ENCODE measurements at regions not wholly inside any gene's neighbourhood (a gene's known extent, or its start where the extent isn't known, plus 50 kb on each side); places are given as distances from the start of the nearest gene placed in this dataset.

DNA sequence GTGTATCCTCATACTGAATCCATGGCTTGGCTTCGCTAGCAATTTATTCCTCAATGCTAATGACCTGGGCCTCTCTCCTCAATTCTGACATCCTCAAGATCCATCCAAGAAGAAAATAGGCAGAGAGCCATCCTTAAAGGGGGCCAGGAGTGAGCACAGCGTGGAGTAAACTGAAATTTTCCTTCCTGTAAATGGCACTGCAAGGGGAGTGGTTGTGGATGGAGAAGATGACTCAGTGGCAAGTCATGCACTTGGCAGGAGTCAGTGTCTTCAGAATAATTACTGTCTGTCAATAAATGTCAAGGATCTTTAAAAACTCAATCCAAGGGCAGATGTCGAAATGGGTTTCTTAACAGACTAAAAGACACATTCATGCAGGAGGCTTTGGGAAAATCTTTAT lies 88.0 kb upstream of the TMEM132C start:
- ChIA-PET RAD21 (ENCODE audit: unreplicated experiment) (no interaction called here), CTCF (no interaction called here), POLR2A (no interaction called here), SMC1A (ENCODE audit: uncharacterized antibody, unreplicated experiment) (no interaction called here)
- H3K9ac ChIP-seq (ENCODE audit: control insufficient read depth, insufficient read depth, low read length), result no peak overlapping the region
- in situ Hi-C loops (cut with MboI), result no loop called here
- no peak overlapping the region for H2AFZ ChIP-seq (ENCODE audit: control insufficient read depth, low read depth, low read length)
- no peak overlapping the region for H3K4me2 ChIP-seq (ENCODE audit: control insufficient read depth, insufficient read depth)
- TF ChIP-seq CHD2 (IDR thresholded peaks at IDR 0.05; ENCODE audit: borderline replicate concordance, low read depth, low read length), result no peak
- no peak for TF ChIP-seq BRCA1 (IDR thresholded peaks at IDR 0.05; ENCODE audit: low read depth, low read length)
- TF ChIP-seq, protein P1, sequence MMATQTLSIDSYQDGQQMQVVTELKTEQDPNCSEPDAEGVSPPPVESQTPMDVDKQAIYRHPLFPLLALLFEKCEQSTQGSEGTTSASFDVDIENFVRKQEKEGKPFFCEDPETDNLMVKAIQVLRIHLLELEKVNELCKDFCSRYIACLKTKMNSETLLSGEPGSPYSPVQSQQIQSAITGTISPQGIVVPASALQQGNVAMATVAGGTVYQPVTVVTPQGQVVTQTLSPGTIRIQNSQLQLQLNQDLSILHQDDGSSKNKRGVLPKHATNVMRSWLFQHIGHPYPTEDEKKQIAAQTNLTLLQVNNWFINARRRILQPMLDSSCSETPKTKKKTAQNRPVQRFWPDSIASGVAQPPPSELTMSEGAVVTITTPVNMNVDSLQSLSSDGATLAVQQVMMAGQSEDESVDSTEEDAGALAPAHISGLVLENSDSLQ (IDR thresholded peaks at IDR 0.05), result no peak
- TF ChIP-seq, protein P2, sequence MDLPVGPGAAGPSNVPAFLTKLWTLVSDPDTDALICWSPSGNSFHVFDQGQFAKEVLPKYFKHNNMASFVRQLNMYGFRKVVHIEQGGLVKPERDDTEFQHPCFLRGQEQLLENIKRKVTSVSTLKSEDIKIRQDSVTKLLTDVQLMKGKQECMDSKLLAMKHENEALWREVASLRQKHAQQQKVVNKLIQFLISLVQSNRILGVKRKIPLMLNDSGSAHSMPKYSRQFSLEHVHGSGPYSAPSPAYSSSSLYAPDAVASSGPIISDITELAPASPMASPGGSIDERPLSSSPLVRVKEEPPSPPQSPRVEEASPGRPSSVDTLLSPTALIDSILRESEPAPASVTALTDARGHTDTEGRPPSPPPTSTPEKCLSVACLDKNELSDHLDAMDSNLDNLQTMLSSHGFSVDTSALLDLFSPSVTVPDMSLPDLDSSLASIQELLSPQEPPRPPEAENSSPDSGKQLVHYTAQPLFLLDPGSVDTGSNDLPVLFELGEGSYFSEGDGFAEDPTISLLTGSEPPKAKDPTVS (IDR thresholded peaks at IDR 0.05; ENCODE audit: low read depth, low read length), result no peak
- TF ChIP-seq RB1 (IDR thresholded peaks at IDR 0.05; ENCODE audit: borderline replicate concordance), result no peak
- no peak for TF ChIP-seq LARP7 (IDR thresholded peaks at IDR 0.05)
- TF ChIP-seq, protein P3, sequence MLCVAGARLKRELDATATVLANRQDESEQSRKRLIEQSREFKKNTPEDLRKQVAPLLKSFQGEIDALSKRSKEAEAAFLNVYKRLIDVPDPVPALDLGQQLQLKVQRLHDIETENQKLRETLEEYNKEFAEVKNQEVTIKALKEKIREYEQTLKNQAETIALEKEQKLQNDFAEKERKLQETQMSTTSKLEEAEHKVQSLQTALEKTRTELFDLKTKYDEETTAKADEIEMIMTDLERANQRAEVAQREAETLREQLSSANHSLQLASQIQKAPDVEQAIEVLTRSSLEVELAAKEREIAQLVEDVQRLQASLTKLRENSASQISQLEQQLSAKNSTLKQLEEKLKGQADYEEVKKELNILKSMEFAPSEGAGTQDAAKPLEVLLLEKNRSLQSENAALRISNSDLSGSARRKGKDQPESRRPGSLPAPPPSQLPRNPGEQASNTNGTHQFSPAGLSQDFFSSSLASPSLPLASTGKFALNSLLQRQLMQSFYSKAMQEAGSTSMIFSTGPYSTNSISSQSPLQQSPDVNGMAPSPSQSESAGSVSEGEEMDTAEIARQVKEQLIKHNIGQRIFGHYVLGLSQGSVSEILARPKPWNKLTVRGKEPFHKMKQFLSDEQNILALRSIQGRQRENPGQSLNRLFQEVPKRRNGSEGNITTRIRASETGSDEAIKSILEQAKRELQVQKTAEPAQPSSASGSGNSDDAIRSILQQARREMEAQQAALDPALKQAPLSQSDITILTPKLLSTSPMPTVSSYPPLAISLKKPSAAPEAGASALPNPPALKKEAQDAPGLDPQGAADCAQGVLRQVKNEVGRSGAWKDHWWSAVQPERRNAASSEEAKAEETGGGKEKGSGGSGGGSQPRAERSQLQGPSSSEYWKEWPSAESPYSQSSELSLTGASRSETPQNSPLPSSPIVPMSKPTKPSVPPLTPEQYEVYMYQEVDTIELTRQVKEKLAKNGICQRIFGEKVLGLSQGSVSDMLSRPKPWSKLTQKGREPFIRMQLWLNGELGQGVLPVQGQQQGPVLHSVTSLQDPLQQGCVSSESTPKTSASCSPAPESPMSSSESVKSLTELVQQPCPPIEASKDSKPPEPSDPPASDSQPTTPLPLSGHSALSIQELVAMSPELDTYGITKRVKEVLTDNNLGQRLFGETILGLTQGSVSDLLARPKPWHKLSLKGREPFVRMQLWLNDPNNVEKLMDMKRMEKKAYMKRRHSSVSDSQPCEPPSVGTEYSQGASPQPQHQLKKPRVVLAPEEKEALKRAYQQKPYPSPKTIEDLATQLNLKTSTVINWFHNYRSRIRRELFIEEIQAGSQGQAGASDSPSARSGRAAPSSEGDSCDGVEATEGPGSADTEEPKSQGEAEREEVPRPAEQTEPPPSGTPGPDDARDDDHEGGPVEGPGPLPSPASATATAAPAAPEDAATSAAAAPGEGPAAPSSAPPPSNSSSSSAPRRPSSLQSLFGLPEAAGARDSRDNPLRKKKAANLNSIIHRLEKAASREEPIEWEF (IDR thresholded peaks at IDR 0.05; ENCODE audit: insufficient replicate concordance, low read depth, low read length), result no peak
- TF ChIP-seq, protein P4, sequence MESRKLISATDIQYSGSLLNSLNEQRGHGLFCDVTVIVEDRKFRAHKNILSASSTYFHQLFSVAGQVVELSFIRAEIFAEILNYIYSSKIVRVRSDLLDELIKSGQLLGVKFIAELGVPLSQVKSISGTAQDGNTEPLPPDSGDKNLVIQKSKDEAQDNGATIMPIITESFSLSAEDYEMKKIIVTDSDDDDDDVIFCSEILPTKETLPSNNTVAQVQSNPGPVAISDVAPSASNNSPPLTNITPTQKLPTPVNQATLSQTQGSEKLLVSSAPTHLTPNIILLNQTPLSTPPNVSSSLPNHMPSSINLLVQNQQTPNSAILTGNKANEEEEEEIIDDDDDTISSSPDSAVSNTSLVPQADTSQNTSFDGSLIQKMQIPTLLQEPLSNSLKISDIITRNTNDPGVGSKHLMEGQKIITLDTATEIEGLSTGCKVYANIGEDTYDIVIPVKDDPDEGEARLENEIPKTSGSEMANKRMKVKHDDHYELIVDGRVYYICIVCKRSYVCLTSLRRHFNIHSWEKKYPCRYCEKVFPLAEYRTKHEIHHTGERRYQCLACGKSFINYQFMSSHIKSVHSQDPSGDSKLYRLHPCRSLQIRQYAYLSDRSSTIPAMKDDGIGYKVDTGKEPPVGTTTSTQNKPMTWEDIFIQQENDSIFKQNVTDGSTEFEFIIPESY (IDR thresholded peaks at IDR 0.05), result no peak
- no peaks in the 10 kb centered on the region for H3K79me2 ChIP-seq (ENCODE audit: control insufficient read depth, insufficient read depth, low read length)
- no peak overlapping the region for H3K4me3 ChIP-seq
- H3K27me3 ChIP-seq (replicated peaks in 1 of 2; ENCODE audit: control insufficient read depth in 2 of 2, insufficient read depth in 2 of 2, low read length in 1 of 2), result no peaks in the 10 kb centered on the region
- no peaks in the 10 kb centered on the region for H3K36me3 ChIP-seq (ENCODE audit: control insufficient read depth in 2 of 2, insufficient read depth in 2 of 2, low read length in 1 of 2)
- H3K4me1 ChIP-seq (ENCODE audit: control insufficient read depth, insufficient read depth, low read length), result no peaks in the 10 kb centered on the region
- FAIRE-seq, result no peak
- no peaks in the 10 kb centered on the region for H3K9me3 ChIP-seq (replicated peaks; ENCODE audit: control insufficient read depth, insufficient read depth, low read length)
- ATAC-seq, result no peak
- no TSS peak for BruUV-seq (replicated peaks)
- no peak for DNase-seq (ENCODE audit: low read depth, low spot score)
- intact Hi-C loops (cut with micrococcal nuclease; ENCODE audit: unreplicated experiment), result no loop called here
- no peak overlapping the region for H3K27ac ChIP-seq (ENCODE audit: control insufficient read depth, insufficient read depth)
- WGBS (ENCODE audit: insufficient coverage, insufficient replicate concordance, low lambda C conversion rate, missing lambda C conversion rate), result 9% methylated on average over 3 of the region's 3 CpGs
- H4K20me1 ChIP-seq (ENCODE audit: control insufficient read depth, insufficient read depth), result no peaks in the 10 kb centered on the region
